HEK293 (cell line): ENCODE measurements at regions not wholly inside any gene's neighbourhood (a gene's known extent, or its start where the extent isn't known, plus 50 kb on each side); places are given as distances from the start of the nearest gene placed in this dataset.

Experiments
- CTCF ChIP-seq: fragments of 450-650 bp; formaldehyde crosslinking; IDR thresholded peaks from 2 replicates; pipeline ENCODE4 v1.5.1; 2016; ENCODE audit warnings: missing biosample characterization, missing genetic modification characterization
- TRIM28 ChIP-seq: IDR thresholded peaks from 2 replicates; pipeline ENCODE4 v1.6.1; 2011; ENCODE audit warnings: low read length, control low read depth, borderline replicate concordance
- ZNF280D ChIP-seq: fragments of 450-650 bp; formaldehyde crosslinking; IDR thresholded peaks from 2 replicates; pipeline ENCODE4 v1.5.1; 2016; ENCODE audit warnings: missing biosample characterization, missing genetic modification characterization
- ZNF362 ChIP-seq: fragments of 450-650 bp; formaldehyde crosslinking; IDR thresholded peaks from 2 replicates; pipeline ENCODE4 v1.5.1; 2016; ENCODE audit warnings: missing biosample characterization, missing genetic modification characterization
- ZNF560 ChIP-seq: fragments of 450-650 bp; formaldehyde crosslinking; IDR thresholded peaks from 2 replicates; pipeline ENCODE4 v1.5.1; 2017; ENCODE audit warnings: missing biosample characterization, missing genetic modification characterization, borderline replicate concordance

GRCh38 chr1:168454211-168454815 is 89.5 kb downstream of the XCL2 start:
- TF ChIP-seq ZNF362 (tag by site-specific recombination) (no peak), ZNF560 (tag by site-specific recombination) (no peak), CTCF (tag by site-specific recombination) (no peak), TRIM28 (no peak), ZNF280D (no peak)
